Muscle layer of colon (tissue), 2 donors: ENCODE measurements at regions not wholly inside any gene's neighbourhood (a gene's known extent, or its start where the extent isn't known, plus 50 kb on each side); places are given as distances from the start of the nearest gene placed in this dataset.

Experiments used
- H3K27ac ChIP-seq: one replicate; pipeline ENCODE4 v1.7.0; 2013; ENCODE audit warnings: low read depth, mild to moderate bottlenecking, low read length, moderate library complexity
- H3K27me3 ChIP-seq, 2 donors: one replicate each; pipeline ENCODE4 v1.7.0; 2013; ENCODE audit warnings: low read length in 2 of 2, mild to moderate bottlenecking in 2 of 2; ENCODE audit not compliant: insufficient read depth in 2 of 2, control insufficient read depth in 1 of 2
- H3K36me3 ChIP-seq: one replicate; pipeline ENCODE4 v1.7.0; 2013; ENCODE audit warnings: mild to moderate bottlenecking, low read length; ENCODE audit not compliant: insufficient read depth
- H3K4me1 ChIP-seq: one replicate; pipeline ENCODE4 v1.7.0; 2013; ENCODE audit warnings: mild to moderate bottlenecking, low read length; ENCODE audit not compliant: insufficient read depth
- H3K4me3 ChIP-seq, 2 donors: one replicate each; pipeline ENCODE4 v1.7.0; 2013; ENCODE audit warnings: low read length in 2 of 2, low read depth in 1 of 2, mild to moderate bottlenecking in 1 of 2, moderate library complexity in 1 of 2
- H3K9ac ChIP-seq: one replicate; pipeline ENCODE4 v1.7.0; 2013; ENCODE audit warnings: low read length
- H3K9me3 ChIP-seq: one replicate; pipeline ENCODE4 v1.7.0; 2013; ENCODE audit warnings: mild to moderate bottlenecking, low read length
- donor health status: abdominal sarcoma.
- donor health status: Adenocarcinoma of cecum.

DNA sequence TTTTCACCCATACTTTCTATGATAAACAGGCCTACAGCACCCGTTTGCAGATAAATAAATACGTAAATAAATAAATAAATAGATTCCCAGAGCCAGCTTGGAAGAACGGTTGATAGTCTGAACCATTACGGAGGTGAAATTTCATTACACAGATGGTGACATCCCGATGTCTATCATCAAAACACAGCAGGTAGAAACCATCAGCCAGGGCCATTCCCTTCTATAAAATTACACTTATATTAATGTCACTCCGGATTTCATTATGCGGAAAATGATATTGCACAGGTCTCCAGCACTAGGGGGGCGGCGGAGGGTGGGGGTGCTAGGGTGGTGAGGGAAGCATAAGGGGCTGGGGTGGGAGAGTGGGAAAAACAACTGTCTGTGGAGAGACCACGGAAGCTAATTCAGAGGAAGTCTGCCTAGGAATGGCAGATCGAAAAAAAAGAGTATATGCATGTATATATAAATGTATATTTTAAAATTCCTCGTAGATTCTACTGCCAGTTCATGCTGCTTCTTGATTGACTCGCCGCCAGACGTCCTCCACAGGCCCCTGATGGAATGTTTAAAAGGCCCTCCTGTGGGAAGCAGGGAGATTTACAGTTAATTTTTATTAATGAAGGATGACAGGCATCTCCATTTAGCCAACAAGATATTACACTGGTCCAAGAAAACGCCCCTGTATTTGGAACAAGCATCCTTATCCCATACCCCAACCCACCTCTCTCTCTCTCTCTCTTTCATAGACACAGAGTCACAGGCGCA is 1906.0 kb upstream of the PIK3C3 start:
- no peaks in the 10 kb centered on the region for H3K4me1 ChIP-seq
- no peaks in the 10 kb centered on the region for H3K27me3 ChIP-seq
- H3K9ac ChIP-seq, result no peak overlapping the region
- no peaks in the 10 kb centered on the region for H3K36me3 ChIP-seq
- no peaks in the 10 kb centered on the region for H3K9me3 ChIP-seq
- no peak overlapping the region for H3K4me3 ChIP-seq
- H3K27ac ChIP-seq, result no peak overlapping the region

DNA sequence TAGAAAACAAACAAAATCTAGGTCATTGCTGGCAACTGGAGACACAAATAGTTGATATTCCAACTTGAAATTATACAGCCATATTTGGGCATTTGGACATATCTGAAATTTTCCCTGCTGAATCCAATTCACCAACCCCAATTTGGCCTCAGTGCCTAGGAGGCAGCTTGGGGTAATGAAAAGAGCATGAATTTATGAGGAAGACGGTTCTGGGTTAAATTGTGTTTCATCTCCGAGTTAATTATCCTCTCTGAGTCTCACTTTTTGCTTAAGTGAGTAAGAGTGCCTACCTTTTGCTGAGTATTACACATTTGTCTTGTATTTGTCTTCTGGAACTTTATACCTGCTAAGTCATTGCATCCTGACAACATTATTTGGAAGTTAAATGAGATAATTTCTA is 1906.8 kb upstream of the PIK3C3 start:
- H3K9me3 ChIP-seq, result no peaks in the 10 kb centered on the region
- no peaks in the 10 kb centered on the region for H3K27me3 ChIP-seq
- H3K36me3 ChIP-seq, result no peaks in the 10 kb centered on the region

DNA sequence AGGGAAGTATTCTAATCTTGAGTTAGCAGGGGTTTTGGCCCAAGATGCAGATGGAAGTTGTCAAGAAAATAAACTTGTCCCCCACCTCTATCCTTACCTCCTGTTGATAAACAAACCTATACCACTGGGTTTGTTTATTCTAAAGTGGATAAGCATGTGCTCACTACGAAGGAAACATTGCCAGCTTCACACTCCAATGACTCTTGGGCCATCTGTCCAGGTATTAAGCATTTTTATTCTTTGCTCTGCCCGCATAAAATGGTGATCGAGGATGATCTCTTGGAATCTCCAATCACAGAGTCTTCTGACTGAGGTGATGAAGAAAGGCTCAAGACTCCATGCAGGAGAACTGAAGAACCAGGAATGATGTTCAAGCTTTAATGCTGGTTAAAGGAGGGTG is 1908.4 kb upstream of the PIK3C3 start:
- H3K4me1 ChIP-seq, result no peaks in the 10 kb centered on the region

More for the DNA sequence above, 1906.8 kb upstream of the PIK3C3 start:
- H3K9ac ChIP-seq, result no peak overlapping the region
- no peaks in the 10 kb centered on the region for H3K4me1 ChIP-seq
- no peak overlapping the region for H3K4me3 ChIP-seq
- H3K27ac ChIP-seq, result no peak overlapping the region

DNA sequence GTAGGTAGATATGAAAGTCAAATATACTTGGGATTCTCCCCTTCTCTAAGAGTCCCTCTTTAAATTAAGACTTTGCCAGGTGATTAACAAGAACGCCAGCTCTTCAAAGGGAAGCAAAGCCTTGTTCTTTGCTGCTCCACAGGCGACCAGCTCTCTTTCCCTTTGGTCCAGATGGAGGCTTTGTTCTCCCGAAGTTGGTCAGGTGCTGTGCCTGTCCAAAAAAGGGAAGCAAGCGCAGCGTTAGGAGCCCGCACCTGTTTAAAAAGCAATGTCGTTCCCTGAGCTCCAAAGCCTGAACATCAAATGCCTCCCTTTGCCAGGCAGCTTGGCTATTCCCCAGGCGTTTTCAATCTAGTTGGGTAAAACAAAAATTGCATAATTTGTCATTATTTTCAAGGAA is 1913.1 kb upstream of the PIK3C3 start:
- Histone ChIP-seq H3K27me3 (no peaks in the 10 kb centered on the region), H3K27ac (no peak overlapping the region), H3K4me1 (no peaks in the 10 kb centered on the region), H3K36me3 (no peaks in the 10 kb centered on the region), H3K4me3 (no peak overlapping the region), H3K9me3 (no peaks in the 10 kb centered on the region), H3K9ac (no peak overlapping the region)

More for the DNA sequence above, 1908.4 kb upstream of the PIK3C3 start:
- Histone ChIP-seq H3K27ac (no peak overlapping the region), H3K9me3 (no peaks in the 10 kb centered on the region), H3K9ac (no peak overlapping the region), H3K27me3 (no peaks in the 10 kb centered on the region), H3K36me3 (no peaks in the 10 kb centered on the region), H3K4me3 (no peak overlapping the region)

DNA sequence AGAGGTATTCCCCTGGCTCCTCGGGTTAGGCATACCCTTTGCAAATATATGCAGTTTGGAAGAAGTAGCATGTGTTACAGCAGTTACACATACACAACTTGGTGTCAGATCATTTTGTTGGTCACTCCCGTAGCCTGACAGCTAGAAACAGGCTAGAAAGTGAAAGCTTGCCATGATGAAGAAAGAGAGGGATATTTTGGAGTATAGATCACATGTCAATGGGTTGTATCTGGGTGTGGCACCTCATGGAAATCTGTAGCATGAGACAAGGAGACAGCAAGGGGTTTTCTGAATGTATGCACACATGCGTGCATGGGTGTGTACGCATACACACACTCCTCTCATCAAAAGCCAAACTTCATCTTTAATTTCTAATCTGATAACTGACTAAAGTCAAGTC is 1914.5 kb upstream of the PIK3C3 start:
- no peaks in the 10 kb centered on the region for H3K9me3 ChIP-seq
- H3K4me1 ChIP-seq, result no peaks in the 10 kb centered on the region
- H3K9ac ChIP-seq, result no peak overlapping the region
- no peaks in the 10 kb centered on the region for H3K27me3 ChIP-seq
- no peaks in the 10 kb centered on the region for H3K36me3 ChIP-seq
- H3K4me3 ChIP-seq, result no peak overlapping the region
- H3K27ac ChIP-seq, result no peak overlapping the region

DNA sequence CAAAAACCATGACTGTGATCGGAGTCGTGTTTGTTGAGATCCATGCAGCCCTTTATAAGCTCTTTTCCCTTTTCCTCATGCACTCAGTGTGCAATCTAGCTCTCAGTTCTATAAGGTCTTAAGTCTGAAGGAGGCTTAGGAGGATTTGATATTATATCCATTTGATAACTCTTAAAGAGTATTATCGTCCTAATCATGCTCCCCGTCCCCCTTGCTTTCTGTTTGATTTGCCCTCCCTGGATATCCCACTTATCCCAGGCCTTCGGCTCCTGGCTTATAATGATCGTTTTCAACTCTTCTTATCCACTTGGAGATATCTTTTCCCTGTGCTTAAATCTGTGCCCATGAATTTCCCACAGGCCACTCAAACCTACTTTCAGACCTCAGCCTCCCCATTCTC is 1917.7 kb upstream of the PIK3C3 start:
- Histone ChIP-seq H3K4me3 (no peak overlapping the region), H3K36me3 (no peaks in the 10 kb centered on the region), H3K27me3 (no peaks in the 10 kb centered on the region), H3K9ac (no peak overlapping the region), H3K27ac (no peak overlapping the region), H3K4me1 (no peaks in the 10 kb centered on the region), H3K9me3 (no peaks in the 10 kb centered on the region)

DNA sequence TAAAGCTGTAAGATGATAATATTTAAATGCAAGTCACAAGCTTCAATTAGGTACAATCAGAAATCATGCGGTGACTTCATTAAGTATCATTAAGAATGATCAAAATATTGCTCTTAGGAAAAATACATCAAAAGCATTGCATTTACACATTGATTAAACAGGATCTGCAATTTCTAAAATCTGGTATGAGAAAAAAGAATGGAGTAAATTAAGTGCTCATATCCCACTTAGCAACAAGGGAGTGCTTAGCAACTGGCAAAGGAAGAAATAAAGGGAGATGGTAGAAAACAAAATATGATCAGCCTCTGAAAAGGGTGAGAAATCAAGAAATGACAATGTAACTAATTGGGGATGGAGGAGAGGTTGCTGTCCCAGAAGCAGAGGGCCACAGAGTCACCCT is 1918.2 kb upstream of the PIK3C3 start:
- Histone ChIP-seq H3K9ac (no peak overlapping the region), H3K27me3 (no peaks in the 10 kb centered on the region), H3K36me3 (no peaks in the 10 kb centered on the region), H3K4me3 (no peak overlapping the region), H3K27ac (no peak overlapping the region), H3K4me1 (no peaks in the 10 kb centered on the region), H3K9me3 (no peaks in the 10 kb centered on the region)

DNA sequence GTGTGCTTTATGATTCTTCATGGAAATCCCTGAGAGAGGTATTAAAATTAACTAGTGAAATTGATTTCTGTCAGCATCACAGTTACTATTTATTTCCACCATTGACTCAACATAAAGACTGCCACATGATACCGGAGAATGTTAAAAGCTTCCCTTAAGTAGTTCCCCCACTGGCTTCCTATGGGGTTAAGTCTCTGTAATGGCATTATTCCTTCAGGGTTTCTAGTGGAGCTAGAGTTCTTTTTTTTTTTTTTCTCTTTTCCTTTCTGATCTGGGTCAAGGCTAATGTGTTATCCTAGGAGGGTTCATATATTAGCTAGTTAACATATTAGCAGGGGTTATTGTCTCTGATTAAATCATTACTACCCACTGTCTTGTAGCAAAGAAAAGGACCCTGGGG is 1919.1 kb upstream of the PIK3C3 start:
- H3K9me3 ChIP-seq, result no peaks in the 10 kb centered on the region
- H3K4me3 ChIP-seq, result no peak overlapping the region
- H3K27ac ChIP-seq, result no peak overlapping the region
- H3K27me3 ChIP-seq, result no peaks in the 10 kb centered on the region
- no peak overlapping the region for H3K9ac ChIP-seq
- no peaks in the 10 kb centered on the region for H3K36me3 ChIP-seq
- H3K4me1 ChIP-seq, result no peaks in the 10 kb centered on the region

DNA sequence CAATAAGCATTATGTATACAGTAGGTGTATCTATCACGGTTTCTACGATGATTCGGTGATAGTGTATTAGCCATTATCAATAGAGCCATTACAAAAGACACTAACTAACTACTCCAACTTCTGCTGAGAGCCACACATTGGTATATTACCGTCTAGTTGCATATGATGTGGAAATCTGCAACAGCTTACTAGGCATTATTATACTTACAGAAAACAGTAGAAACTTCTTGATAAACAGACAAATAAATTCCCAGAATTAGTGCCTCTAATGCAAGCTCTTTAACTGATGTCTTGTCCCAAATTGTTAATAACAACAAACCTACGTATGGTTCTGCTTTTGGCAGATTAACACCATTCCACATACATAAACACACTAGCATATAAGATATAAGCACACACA is 1923.0 kb upstream of the PIK3C3 start:
- Histone ChIP-seq H3K4me3 (no peak overlapping the region), H3K27me3 (no peaks in the 10 kb centered on the region), H3K4me1 (no peaks in the 10 kb centered on the region), H3K27ac (no peak overlapping the region), H3K9me3 (no peaks in the 10 kb centered on the region), H3K36me3 (no peaks in the 10 kb centered on the region), H3K9ac (no peak overlapping the region)

DNA sequence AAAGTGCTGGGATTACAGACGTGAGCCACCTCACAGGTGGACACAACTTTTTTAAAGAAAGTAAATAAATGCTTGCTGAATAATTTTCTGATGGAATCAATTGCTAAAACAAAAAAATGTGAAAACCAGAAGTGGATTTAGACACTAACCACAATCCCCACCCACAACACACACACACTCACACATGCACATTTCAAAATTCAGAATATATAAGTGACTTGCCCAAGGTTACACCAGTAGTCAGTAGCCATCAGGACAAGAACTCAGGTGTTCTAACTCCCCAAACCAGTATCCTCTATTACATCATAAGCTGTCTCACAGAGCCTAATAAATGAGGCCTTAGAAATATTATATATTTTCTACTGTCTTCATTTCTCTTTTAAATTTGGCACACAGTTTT is 1923.6 kb upstream of the PIK3C3 start:
- H3K4me3 ChIP-seq, result no peak overlapping the region
- H3K27me3 ChIP-seq, result no peaks in the 10 kb centered on the region
- H3K9me3 ChIP-seq, result no peaks in the 10 kb centered on the region
- no peaks in the 10 kb centered on the region for H3K36me3 ChIP-seq
- no peak overlapping the region for H3K27ac ChIP-seq
- H3K4me1 ChIP-seq, result no peaks in the 10 kb centered on the region
- H3K9ac ChIP-seq, result no peak overlapping the region

DNA sequence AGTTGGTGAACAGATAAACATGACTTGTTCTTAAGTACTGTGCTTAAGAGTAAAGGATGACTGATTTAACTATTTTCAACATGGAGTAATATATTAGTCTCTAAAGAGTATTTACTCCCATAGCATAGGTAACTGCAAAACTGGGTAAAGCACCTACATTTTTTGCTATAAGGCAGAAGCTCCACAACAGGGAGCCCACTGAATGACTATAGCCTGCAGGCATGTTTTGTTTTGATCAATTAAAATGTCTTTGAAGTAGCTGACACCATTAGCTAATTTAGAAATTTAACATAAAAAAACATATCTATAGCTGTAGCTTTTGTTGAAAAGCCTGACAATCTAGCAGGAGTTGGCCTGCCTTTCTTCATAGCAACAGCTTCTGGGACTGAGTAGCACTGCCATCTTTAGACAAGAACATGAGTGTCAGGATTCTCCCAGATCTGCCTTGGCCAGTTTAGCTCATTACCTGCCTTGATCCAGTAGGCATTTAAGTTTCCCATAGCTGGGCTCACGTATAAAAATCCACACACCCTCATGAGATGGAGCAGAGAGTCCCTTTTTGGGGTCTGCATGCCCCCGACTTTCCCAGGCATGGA is 1935.1 kb upstream of the PIK3C3 start:
- no peak overlapping the region for H3K9ac ChIP-seq
- no peak overlapping the region for H3K4me3 ChIP-seq
- H3K4me1 ChIP-seq, result no peaks in the 10 kb centered on the region
- no peaks in the 10 kb centered on the region for H3K9me3 ChIP-seq
- no peaks in the 10 kb centered on the region for H3K36me3 ChIP-seq
- no peaks in the 10 kb centered on the region for H3K27me3 ChIP-seq
- H3K27ac ChIP-seq, result no peak overlapping the region

DNA sequence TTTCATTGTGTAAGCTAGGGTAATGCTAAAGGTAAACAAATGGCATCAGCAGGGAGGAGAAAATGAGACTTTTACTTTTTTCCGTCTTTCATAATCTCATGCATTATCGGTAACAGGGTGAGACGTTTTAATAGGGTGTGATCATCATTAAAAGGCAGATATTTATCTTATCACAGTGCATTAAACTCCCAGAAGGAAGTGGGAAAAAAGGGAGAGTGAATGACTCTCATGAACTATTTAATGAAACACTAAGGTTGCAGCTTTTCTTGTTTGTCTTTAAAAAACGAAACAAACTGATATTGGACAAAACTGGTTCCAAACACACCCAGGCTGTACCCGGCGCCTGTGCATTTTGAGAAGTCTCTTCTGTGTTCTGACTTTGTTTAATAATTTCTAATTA is 1936.8 kb upstream of the PIK3C3 start:
- Histone ChIP-seq H3K9me3 (no peaks in the 10 kb centered on the region), H3K27ac (no peak overlapping the region), H3K4me3 (no peak overlapping the region), H3K9ac (no peak overlapping the region), H3K4me1 (no peaks in the 10 kb centered on the region), H3K36me3 (no peaks in the 10 kb centered on the region), H3K27me3 (no peaks in the 10 kb centered on the region)
